IPS-NIHi7 (cell line): ENCODE measurements at regions not wholly inside any gene's neighbourhood (a gene's known extent, or its start where the extent isn't known, plus 50 kb on each side); places are given as distances from the start of the nearest gene placed in this dataset.

Experiments used
- DNase-seq: peaks from one replicate; pipeline ENCODE4 v3.0.0; 2012; ENCODE audit warnings: mixed read lengths; ENCODE audit errors: extremely low spot score

DNA sequence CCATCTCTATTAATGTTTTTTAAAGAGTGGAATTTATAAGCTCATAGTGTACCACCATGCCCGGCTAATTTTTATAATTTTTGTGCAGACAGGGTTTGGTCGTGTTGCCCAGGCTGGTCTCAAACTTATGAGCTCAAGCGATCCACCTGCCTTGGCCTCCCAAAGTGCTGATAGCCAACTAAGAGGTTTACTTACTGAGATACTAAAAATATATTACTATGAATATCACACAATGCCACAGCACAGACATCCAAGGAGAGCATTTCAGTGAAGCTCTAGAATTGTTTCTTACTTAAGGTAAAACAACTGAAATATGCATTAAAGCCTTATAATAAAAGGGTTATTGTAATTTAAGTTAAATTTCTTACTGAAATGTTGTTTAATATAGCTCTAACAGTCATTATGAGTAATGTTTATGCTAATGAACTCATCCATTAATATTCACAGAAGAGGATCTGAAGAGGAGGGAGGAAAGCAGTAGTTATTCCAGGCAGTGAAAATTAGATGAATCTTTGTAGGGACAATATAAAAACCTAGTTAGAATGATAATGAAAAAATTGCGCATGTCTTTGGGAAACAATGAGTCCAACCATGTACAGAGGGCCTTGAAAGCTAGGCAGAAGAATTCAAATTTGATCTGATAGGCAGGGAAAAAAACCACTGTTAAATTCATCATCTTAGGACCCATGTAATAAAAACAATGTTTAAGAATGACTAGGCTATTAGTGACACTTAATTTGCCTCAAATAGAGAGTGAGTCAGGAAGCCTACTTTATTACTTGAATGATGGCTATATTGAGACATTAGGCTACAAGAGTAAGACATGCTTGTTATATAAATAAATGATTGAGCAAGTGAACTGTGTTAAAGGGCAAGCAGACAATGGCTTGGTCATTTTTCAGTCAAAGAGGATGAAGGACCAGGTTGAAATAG is 99.2 kb downstream of the SLC41A2 start:
- DNase-seq, result no peak

- DNase-seq, result no peak
Observed at GRCh38 chr12:104856531-104856930, 101.6 kb downstream of the SLC41A2 start.

- DNase-seq, result no peak
Observed at GRCh38 chr12:104855599-104855998, 102.5 kb downstream of the SLC41A2 start.

- no peak for DNase-seq
Observed at GRCh38 chr12:104852896-104853295, 105.2 kb downstream of the SLC41A2 start.

DNA sequence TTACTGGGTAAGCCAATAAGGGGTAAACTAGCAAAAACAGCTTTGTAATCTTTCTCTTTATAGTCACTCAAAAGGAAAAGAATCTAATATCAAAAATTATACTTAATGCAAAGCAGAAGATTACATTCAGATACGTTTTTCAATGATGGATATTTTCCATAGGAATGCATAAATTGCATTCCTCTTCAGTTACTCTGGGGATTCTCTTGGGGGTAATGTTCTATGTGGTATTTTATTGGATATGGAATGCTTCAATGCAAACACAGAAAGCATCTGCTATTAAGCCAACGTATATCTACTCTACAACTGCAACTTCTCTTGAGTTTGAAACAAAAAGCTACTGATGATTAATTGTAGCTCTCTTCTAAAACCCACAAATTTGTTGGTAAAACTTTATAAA is 106.0 kb downstream of the SLC41A2 start:
- DNase-seq, result no peak

DNA sequence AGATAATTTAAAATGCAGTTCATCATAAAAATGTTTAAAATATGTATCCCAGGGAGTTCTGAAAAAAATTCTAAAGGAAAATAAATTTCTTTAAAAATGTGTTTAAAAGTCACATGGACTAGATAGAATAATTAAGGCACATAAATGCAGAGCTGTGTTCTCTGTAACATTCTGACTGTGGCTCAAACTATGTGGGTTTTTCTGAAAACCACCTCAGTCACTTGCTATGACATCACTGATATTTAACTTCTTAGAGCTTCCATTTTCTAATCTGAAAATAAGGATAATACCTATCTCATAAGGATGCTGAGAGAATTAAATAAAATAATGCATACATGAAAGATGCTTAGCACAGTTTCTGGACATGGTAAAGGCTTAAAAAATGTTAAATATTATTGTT is 107.3 kb downstream of the SLC41A2 start:
- no peak for DNase-seq

- no peak for DNase-seq
Observed at GRCh38 chr12:104846056-104846767, 111.9 kb downstream of the SLC41A2 start.

DNA sequence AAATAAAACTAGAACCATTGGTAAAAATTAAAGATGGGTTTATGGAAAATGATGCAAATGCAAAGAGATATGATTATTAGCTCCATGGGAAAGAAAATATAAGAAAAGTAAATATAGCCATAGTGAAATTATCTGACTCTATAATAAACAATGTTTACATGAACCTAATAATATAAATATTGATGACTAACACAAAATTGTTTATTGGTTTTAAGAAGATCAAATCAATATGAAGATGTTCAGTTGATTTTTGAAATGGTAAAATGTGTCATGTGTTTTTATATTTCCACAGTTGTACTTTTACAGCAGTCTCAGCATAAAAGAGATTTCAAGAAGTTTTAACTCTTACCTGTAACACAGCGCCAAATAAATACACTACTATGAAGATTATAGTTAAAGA is 114.0 kb downstream of the SLC41A2 start:
- no peak for DNase-seq

- no peak for DNase-seq
Observed at GRCh38 chr12:104840262-104840661, 117.8 kb downstream of the SLC41A2 start.

DNA sequence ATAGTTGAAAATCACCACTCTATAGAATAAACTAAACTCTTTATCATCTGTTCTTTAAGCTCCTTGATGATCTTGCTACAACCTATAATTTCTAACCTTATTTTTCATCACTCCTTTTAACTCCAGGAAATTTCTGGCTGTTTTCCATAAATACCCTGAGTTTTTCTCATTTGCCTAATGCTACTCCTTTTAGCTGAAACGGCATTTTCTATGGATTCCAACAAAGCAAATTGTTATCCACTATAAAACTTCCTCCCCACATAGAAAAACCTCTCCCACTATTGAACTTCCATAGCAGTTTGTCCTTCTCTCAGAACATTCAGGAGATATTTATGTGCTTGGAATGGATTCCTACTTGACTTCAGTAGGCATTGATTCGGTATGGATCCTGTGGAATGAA is 122.8 kb downstream of the SLC41A2 start:
- no peak for DNase-seq

GRCh38 chr12:104834607-104835006 is 123.5 kb downstream of the SLC41A2 start:
- DNase-seq, result no peak

- no peak for DNase-seq
Observed at GRCh38 chr12:104833756-104834155, 124.3 kb downstream of the SLC41A2 start.

GRCh38 chr12:104828015-104828414 is 130.1 kb downstream of the SLC41A2 start:
- no peak for DNase-seq

DNA sequence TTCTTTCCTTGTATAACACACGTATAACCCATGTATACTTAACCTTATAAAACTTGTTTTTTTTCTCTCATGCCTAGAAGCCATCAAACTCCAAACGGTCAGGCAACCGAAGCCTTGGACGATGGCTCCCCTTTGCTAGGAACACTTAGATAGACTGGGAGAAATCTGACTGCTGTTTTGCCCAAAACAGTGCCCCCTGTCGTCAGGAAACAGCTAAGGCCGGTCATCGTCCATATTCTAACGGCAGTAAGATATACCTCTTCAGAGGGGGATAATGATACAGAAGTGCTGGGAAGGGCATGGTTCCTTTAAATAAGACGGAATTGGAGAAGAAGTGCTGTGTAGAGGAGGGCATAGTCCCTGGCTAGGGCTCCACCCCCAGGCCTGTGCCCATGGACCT is 130.5 kb downstream of the SLC41A2 start:
- DNase-seq, result peak; percentile 69

GRCh38 chr12:104825408-104825807 is 132.7 kb downstream of the SLC41A2 start:
- DNase-seq, result no peak

DNA sequence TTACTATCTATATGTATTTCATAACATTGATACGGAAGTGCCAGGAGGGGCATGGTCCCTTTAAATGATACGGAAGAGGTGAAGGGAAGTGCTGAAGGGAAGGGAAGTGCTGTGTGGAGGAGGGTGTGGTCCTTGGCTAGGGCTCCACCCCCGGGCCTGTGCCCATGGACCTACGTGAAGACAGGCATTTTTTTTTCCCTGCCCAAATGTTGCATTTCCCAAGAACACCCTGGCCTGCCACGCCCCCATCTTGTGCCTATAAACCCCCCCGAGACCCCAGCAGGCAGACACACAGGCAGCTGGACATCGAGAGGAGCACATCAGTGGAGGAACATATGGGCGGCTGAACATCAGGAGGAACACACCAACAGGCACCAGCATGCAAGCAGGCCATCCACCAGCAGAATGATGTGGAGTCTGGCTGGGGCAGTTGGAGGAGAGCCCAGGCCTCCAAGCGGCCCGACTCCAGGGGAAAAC is 134.1 kb downstream of the SLC41A2 start:
- no peak for DNase-seq

DNA sequence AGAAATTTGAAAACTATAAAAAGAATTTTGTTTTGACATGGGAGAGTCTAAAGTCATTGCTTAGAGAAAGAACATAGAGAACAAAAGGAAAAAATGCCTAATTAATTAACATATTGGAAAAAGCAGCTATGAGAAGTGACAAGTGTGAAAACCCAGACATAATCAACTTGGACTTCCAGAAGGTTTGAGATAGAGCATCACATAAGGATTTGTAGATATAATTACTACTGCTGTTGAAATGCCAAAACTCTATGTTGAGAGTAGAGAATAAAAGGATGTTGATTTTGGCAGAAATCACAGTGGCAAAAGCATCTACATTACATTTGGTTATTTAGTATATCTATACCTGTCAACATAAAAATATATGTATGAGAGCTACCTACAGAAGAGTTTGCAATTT is 135.1 kb downstream of the SLC41A2 start:
- no peak for DNase-seq

- no peak for DNase-seq
Observed at GRCh38 chr12:104816845-104817503, 141.1 kb downstream of the SLC41A2 start.

DNA sequence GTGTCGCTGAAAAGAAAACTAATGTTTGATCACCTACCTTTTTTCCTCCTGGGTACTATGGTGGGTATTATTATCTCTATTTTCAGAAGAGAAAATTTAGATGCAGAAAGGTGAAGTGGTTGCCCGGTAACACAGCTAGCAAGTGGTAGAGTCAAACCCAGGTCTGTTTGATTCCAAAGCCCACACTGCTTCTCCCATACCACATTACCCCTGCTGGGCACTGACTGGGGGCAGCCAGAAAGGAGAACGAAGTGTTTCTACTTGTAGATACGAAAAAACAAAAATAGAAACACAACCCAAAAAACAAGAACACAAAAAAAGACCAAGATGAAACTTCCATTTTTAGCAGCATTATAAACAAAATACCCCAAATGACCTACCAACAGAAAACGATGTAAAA is 142.2 kb downstream of the SLC41A2 start:
- DNase-seq, result no peak

DNA sequence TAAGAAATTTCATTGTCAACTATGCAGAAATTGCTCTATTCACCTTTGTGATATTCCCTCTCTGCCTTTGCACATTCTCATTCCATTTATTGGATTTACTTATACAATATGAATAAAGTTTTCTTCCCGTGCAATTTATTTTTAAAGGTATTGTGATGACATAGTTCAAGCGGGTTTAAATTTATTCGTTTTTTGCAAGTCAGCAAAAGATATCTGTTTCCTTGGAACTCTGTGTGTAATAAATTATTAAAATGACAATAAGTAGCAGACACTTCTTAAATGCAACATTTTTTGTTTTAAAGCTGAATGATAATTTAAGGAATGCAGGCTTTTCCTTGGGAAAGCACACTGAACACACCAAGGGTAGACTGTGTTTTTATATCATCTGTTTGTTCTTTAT is 143.1 kb downstream of the SLC41A2 start:
- no peak for DNase-seq
